Cardiac fibroblast (primary cell): ENCODE measurements at regions not wholly inside any gene's neighbourhood (a gene's known extent, or its start where the extent isn't known, plus 50 kb on each side); places are given as distances from the start of the nearest gene placed in this dataset.

Experiments used
- DNase-seq, 2 donors: peaks; one replicate each; pipeline versions ENCODE4 v3.0.0 to v3.0.0-alpha.2; 2010; ENCODE audit warnings: low read depth in 2 of 2
- H3K4me3 ChIP-seq, 2 donors: replicated peaks in 1 of 2; 1 replicate in 1 of 2; 2 replicates in 1 of 2; pipeline ENCODE4 v1.5.1; 2011; ENCODE audit warnings: low read depth in 2 of 2, low read length in 2 of 2, mild to moderate bottlenecking in 2 of 2, moderate library complexity in 1 of 2
- CTCF ChIP-seq: IDR thresholded peaks from one replicate; pipeline ENCODE4 v1.5.1; 2011; ENCODE audit warnings: low read depth, mild to moderate bottlenecking, low read length, inconsistent platforms

DNA sequence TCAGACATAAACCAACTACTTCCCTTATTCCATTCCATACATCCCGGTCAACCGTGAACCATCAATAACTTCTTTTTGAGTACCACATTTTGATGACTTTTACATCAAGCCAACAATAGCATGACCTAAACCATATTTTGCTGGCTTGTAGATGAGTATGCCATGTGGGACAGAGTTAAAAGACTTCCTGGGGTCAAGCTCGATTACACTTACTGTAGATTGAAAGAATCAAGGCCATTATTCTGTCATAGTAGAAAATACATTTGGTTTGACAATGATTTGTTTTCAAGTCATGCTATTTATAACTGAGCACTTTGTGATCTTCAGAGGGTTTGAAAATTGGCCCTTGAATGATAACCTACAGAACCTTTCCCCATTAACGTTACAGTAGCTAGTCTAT is 1086.9 kb upstream of the PCDH20 start:
- no peak overlapping the region for H3K4me3 ChIP-seq
- no peak for TF ChIP-seq CTCF
- no peak for DNase-seq

DNA sequence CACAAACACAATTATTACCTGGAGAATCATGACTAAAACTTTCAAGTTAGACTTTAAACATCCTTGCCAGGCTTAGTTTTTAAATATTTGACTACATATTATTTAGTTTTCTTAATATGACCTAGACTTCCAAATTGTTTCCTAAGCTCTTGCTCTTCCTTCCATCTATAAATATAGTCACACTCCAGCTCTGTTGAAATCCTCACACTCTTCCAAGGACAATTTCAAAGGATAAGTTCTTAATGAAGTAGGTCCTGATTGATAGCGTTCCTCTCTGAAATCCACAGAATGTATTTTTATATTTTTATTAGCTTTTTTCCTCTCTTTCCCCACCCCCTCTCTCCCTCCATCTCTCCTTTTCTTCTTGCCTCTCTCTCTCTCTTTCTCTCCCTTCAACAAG is 1074.1 kb upstream of the PCDH20 start:
- TF ChIP-seq CTCF = no peak
- no peak for DNase-seq
- no peak overlapping the region for H3K4me3 ChIP-seq

DNA sequence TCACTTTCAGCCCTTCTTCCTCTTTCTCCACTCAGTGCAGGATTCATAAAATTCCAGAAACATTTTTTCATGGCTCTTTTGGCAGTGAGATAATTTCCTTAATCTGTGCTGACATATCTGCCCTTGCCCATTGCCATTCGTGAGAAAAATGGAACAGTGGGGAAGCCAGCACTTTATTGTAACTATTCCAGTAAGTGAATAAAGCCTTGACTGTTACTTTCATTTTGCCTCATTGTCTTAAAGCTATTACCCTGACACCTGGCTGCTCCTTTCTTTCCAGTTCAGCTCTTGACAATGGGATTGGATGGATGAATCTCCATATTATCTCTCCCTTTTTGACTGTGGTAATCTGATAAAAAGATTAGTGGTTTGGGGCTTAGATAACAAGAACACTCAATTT is 1068.1 kb upstream of the PCDH20 start:
- no peak for DNase-seq
- no peak overlapping the region for H3K4me3 ChIP-seq
- no peak for TF ChIP-seq CTCF

DNA sequence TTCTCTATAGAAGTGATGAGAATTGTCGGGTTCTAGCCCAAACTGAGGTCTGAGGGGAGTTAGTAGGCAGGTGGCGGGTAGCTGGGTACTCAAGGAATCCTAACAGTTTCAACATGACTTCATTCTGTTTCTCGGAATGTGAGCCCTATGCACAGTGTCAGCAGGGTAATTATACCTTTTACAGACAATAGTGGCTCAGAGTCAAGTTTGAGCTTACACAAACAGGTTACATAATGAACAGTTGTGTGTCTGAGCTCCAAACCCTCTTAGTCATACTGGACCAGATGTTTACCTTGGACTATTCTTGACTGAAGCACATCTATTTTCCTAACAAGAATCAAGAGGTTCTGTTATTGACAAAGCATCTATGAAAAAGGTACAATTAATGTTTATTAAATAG is 1066.7 kb upstream of the PCDH20 start:
- TF ChIP-seq CTCF = no peak
- DNase-seq = no peak

DNA sequence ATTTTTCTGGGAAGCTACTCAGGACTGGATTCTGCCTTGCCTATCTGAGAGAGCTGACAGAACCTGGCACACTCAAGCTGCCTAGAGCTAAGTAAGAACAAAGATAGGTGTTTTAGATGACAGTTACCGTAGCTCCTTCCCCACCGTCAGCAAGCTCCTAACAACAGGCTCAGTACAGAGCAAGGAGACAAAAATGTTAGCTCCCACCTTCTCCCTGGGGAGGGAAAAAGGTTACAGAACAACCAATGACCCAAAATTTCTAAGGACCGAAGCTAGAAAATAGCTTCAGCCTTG is 1058.2 kb upstream of the PCDH20 start:
- no peak overlapping the region for H3K4me3 ChIP-seq
- no peak for DNase-seq
- TF ChIP-seq CTCF = no peak

More for the DNA sequence above, 1066.7 kb upstream of the PCDH20 start:
- H3K4me3 ChIP-seq = no peak overlapping the region

DNA sequence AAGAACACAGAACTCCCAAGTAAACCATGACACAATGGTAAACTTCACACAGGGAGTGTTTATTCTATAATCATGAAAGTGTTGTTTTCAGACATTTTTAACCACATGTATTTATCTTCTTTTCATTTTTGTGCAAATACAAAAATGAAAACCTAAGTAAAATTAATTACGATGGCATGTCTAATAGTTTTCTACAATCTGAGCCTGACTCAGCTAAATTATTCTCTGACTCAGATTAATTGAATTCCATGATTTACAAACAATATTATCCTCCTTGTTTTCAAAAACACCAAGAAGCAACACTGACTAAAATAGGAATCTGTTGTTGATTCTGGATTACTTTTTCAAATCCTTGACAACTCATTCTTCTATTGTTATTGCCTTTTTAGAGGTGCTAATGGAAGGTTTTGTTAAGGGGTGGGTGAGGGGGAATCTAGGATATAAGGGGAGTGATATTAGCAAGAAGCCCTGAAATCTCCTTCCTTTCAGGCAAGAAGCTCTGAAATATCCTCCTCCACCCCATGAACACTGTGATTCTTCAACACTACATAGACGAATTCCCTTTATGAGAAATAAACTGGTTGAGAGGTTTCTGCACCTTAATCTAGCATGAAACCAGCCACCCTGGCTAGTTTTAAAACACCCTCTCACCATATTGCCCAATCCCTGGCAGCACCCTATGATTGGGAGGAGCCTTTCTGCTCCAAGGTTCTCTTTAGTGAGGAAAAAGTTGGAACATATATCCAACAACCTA is 1057.7 kb upstream of the PCDH20 start:
- H3K4me3 ChIP-seq = no peak overlapping the region
- no peak for TF ChIP-seq CTCF
- no peak for DNase-seq

- DNase-seq = no peak
- no peak overlapping the region for H3K4me3 ChIP-seq
- no peak for TF ChIP-seq CTCF
Measured at GRCh38 chr13:62453761-62454160, 1038.1 kb upstream of the PCDH20 start.
